ENCODE measurements at regions not wholly inside any gene's neighbourhood (a gene's known extent, or its start where the extent isn't known, plus 50 kb on each side); places are given as distances from the start of the nearest gene placed in this dataset.

- no peak for TF ChIP-seq GATA2 (IDR thresholded peaks at IDR 0.05; ENCODE audit: low read depth, low read length)
- TF ChIP-seq GATA3 (IDR thresholded peaks at IDR 0.05; ENCODE audit: low read depth, low read length), result no peak
Observed at GRCh38 chr11:130798801-130799200, 117.5 kb downstream of the SNX19 start.

GRCh38 chr11:130801333-130802122, 114.8 kb downstream of the SNX19 start:
- TF ChIP-seq GATA3 (IDR thresholded peaks at IDR 0.05; ENCODE audit: low read depth, low read length) (no peak), GATA2 (IDR thresholded peaks at IDR 0.05; ENCODE audit: low read depth, low read length) (no peak)

- TF ChIP-seq GATA3 (IDR thresholded peaks at IDR 0.05; ENCODE audit: low read depth, low read length) (no peak), GATA2 (IDR thresholded peaks at IDR 0.05; ENCODE audit: low read depth, low read length) (no peak)
Observed at GRCh38 chr11:130802567-130802966, 113.7 kb downstream of the SNX19 start.

GRCh38 chr11:130804306-130805076, 111.8 kb downstream of the SNX19 start:
- TF ChIP-seq GATA2 (IDR thresholded peaks at IDR 0.05; ENCODE audit: low read depth, low read length) (no peak), GATA3 (IDR thresholded peaks at IDR 0.05; ENCODE audit: low read depth, low read length) (no peak)

- no peak for TF ChIP-seq GATA3 (IDR thresholded peaks at IDR 0.05; ENCODE audit: low read depth, low read length)
- TF ChIP-seq GATA2 (IDR thresholded peaks at IDR 0.05; ENCODE audit: low read depth, low read length), result no peak
Observed at GRCh38 chr11:130806746-130807145, 109.5 kb downstream of the SNX19 start.

- no peak for TF ChIP-seq GATA3 (IDR thresholded peaks at IDR 0.05; ENCODE audit: low read depth, low read length)
- TF ChIP-seq GATA2 (IDR thresholded peaks at IDR 0.05; ENCODE audit: low read depth, low read length), result no peak
Observed at GRCh38 chr11:130808541-130808940, 107.7 kb downstream of the SNX19 start.

GRCh38 chr11:130813196-130813595, 103.1 kb downstream of the SNX19 start:
- TF ChIP-seq GATA2 (IDR thresholded peaks at IDR 0.05; ENCODE audit: low read depth, low read length) (no peak), GATA3 (IDR thresholded peaks at IDR 0.05; ENCODE audit: low read depth, low read length) (no peak)

GRCh38 chr11:130813638-130814037, 102.6 kb downstream of the SNX19 start:
- TF ChIP-seq GATA3 (IDR thresholded peaks at IDR 0.05; ENCODE audit: low read depth, low read length), result no peak
- TF ChIP-seq GATA2 (IDR thresholded peaks at IDR 0.05; ENCODE audit: low read depth, low read length), result no peak; the same call in 1 of the 2 replicates

- TF ChIP-seq GATA2 (IDR thresholded peaks at IDR 0.05; ENCODE audit: low read depth, low read length), result peak; percentile 48; the same call in 1 of the 2 replicates
- TF ChIP-seq GATA3 (IDR thresholded peaks at IDR 0.05; ENCODE audit: low read depth, low read length), result peak; percentile 65
Observed at GRCh38 chr11:130814440-130815096, 101.7 kb downstream of the SNX19 start.

GRCh38 chr11:130815097-130815802, 101.0 kb downstream of the SNX19 start:
- TF ChIP-seq GATA3 (IDR thresholded peaks at IDR 0.05; ENCODE audit: low read depth, low read length), result no peak
- TF ChIP-seq GATA2 (IDR thresholded peaks at IDR 0.05; ENCODE audit: low read depth, low read length), result no peak

- TF ChIP-seq GATA2 (IDR thresholded peaks at IDR 0.05; ENCODE audit: low read depth, low read length), result no peak
- no peak for TF ChIP-seq GATA3 (IDR thresholded peaks at IDR 0.05; ENCODE audit: low read depth, low read length)
Observed at GRCh38 chr11:130815956-130816355, 100.3 kb downstream of the SNX19 start.

- TF ChIP-seq GATA3 (IDR thresholded peaks at IDR 0.05; ENCODE audit: low read depth, low read length) (no peak), GATA2 (IDR thresholded peaks at IDR 0.05; ENCODE audit: low read depth, low read length) (no peak)
Observed at GRCh38 chr11:130816546-130817329, 99.5 kb downstream of the SNX19 start.

- TF ChIP-seq GATA3 (IDR thresholded peaks at IDR 0.05; ENCODE audit: low read depth, low read length) (no peak), GATA2 (IDR thresholded peaks at IDR 0.05; ENCODE audit: low read depth, low read length) (no peak)
Observed at GRCh38 chr11:130817330-130817944, 98.8 kb downstream of the SNX19 start.

All from SH-SY5Y (cell line).